Body of pancreas (tissue), 4 donors: ENCODE measurements at regions not wholly inside any gene's neighbourhood (a gene's known extent, or its start where the extent isn't known, plus 50 kb on each side); places are given as distances from the start of the nearest gene placed in this dataset.

ENCODE experiments used
- ATAC-seq: fragments of 150-250 bp; one replicate; pipeline ENCODE4 v1.9.1; 2016
- DNase-seq, 4 donors: peaks; one replicate each; pipeline ENCODE4 v3.0.0-alpha.2; 2019
- H3K27ac ChIP-seq, 4 donors: fragments of 200-600 bp; sonication (generic); 1 replicate in 3 of 4; 2 replicates in 1 of 4; pipeline versions ENCODE4 v1.5.1 to v1.6.1; 2016 to 2019; ENCODE audit warnings: mild to moderate bottlenecking in 1 of 4, mixed read lengths in 1 of 4, moderate library complexity in 1 of 4
- H3K27me3 ChIP-seq, 2 donors: fragments of 200-600 bp; sonication (generic); one replicate each; pipeline ENCODE4 v1.6.0; 2016; ENCODE audit warnings: mild to moderate bottlenecking in 1 of 2
- H3K36me3 ChIP-seq, 2 donors: fragments of 200-600 bp; sonication (generic); replicated peaks in 1 of 2; 2 replicates each; pipeline ENCODE4 v1.5.1; 2016; ENCODE audit warnings: low read depth in 2 of 2; ENCODE audit not compliant: insufficient read depth in 1 of 2
- H3K4me1 ChIP-seq: fragments of 200-600 bp; sonication (generic); one replicate; pipeline ENCODE4 v1.6.0; 2016
- H3K4me3 ChIP-seq, 2 donors: fragments of 200-600 bp; sonication (generic); 1 replicate in 1 of 2; 2 replicates in 1 of 2; pipeline ENCODE4 v1.5.1; 2016 to 2019
- H3K9me3 ChIP-seq, 3 donors: fragments of 200-600 bp; sonication (generic); 1 replicate in 2 of 3; 2 replicates in 1 of 3; pipeline ENCODE4 v1.5.1; 2016
- POLR2A ChIP-seq, 3 donors: fragments of 450-650 bp; IDR thresholded peaks; one replicate each; pipeline ENCODE4 v1.6.1; 2016; ENCODE audit warnings: antibody characterized with exemption in 3 of 3, mild to moderate bottlenecking in 2 of 3
- WGBS, 2 donors: methylation state at CpG; one replicate each; pipeline ENCODE4 v1.1.5; 2017; 5-methylcytosine and 5-hydroxymethylcytosine counted together
- intact Hi-C: fragments of 100-400 bp; cut with DNase I; formaldehyde crosslinking; loops from one replicate; pipeline ENCODE4 v1.15.1; 2023
- TF ChIP-seq, protein P1 (sequence below), 7 experiments: fragments of 450-650 bp in 4 of 7; fragments of 200-600 bp in 3 of 7; sonication (generic) in 3 of 7; IDR thresholded peaks; one replicate each; pipeline ENCODE4 v1.5.1; 2016 to 2019; ENCODE audit warnings: antibody characterized with exemption in 7 of 7

DNA sequence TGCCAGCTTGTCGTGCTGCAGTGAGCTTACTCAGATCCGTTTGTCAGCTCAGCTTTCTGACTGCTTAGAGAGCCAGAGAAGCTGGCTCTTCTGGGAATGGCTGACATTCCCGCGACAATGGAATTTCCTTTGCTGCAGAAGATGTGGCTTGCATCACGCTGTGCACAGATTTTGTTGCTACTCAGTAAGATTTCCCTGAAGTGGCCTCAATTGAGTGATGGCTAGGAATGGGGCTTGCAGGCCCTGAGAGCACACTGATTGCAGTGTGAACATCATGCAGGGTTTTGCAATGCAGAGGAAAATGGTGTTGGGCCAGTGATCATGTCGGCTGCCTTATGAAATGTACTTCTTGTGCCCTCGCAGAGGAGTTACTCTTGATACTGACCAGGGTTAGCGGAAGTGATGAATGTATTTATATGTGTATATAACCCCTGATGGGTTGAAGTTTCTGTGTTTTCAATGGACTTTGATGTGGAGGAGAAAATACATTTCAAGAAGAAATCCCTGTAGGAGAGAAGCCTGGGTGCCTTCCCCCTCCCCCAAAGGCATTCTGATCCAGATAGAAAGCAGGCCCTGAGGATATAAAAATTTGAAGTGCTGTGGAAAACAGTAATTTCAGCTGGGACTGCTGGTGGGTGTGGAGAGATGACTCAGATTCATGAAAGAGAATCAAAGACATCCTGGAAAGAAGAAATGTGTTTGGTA, 102.5 kb upstream of the PDZRN3 start:
- H3K27ac ChIP-seq, result no peak overlapping the region
- H3K4me1 ChIP-seq, result no peaks in the 10 kb centered on the region
- no peaks in the 10 kb centered on the region for H3K27me3 ChIP-seq
- ATAC-seq (peak; percentile 30), DNase-seq (peak; percentile 9 to 21 (median 12))
- H3K4me3 ChIP-seq, result no peak overlapping the region
- TF ChIP-seq POLR2A (IDR thresholded peaks at IDR 0.05), result no peak
- TF ChIP-seq, protein P1, sequence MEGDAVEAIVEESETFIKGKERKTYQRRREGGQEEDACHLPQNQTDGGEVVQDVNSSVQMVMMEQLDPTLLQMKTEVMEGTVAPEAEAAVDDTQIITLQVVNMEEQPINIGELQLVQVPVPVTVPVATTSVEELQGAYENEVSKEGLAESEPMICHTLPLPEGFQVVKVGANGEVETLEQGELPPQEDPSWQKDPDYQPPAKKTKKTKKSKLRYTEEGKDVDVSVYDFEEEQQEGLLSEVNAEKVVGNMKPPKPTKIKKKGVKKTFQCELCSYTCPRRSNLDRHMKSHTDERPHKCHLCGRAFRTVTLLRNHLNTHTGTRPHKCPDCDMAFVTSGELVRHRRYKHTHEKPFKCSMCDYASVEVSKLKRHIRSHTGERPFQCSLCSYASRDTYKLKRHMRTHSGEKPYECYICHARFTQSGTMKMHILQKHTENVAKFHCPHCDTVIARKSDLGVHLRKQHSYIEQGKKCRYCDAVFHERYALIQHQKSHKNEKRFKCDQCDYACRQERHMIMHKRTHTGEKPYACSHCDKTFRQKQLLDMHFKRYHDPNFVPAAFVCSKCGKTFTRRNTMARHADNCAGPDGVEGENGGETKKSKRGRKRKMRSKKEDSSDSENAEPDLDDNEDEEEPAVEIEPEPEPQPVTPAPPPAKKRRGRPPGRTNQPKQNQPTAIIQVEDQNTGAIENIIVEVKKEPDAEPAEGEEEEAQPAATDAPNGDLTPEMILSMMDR (IDR thresholded peaks at IDR 0.05), result no peak
- H3K9me3 ChIP-seq, result no peaks in the 10 kb centered on the region
- 65 to 69% methylated on average over 8 of the region's 8 CpGs for WGBS, 2 donors
- intact Hi-C loops, result no loop called here
- H3K36me3 ChIP-seq, result no peaks in the 10 kb centered on the region

DNA sequence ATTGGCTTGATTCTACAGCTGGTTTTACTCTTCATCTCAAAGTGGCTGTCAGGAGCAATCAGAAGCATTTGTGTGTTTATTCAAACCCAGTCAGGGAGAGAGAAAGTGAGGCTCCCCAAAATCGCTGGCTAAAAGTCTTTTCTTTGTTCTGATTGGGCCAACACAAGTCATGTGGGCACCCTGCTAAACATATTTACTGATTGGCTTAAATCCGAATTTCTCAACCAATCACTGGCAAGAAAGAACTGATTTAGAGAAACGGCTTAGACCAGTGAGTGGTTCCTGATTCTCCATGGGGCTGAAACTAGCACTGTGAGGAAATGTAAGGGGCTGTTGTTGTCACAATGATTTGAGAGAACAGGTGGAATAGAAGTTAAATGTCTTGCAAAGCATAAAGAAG, 98.9 kb upstream of the PDZRN3 start:
- no peak for ATAC-seq
- 52 to 55% methylated on average over 3 of the region's 3 CpGs for WGBS, 2 donors
- no peaks in the 10 kb centered on the region for H3K9me3 ChIP-seq
- TF ChIP-seq, protein P1 (IDR thresholded peaks at IDR 0.05), result no peak
- TF ChIP-seq POLR2A (IDR thresholded peaks at IDR 0.05), result no peak
- no peaks in the 10 kb centered on the region for H3K27me3 ChIP-seq
- no peaks in the 10 kb centered on the region for H3K4me1 ChIP-seq
- H3K36me3 ChIP-seq, result no peaks in the 10 kb centered on the region
- intact Hi-C loops, result no loop called here
- no peak for DNase-seq
- H3K4me3 ChIP-seq, result no peak overlapping the region
- H3K27ac ChIP-seq, result no peak overlapping the region

DNA sequence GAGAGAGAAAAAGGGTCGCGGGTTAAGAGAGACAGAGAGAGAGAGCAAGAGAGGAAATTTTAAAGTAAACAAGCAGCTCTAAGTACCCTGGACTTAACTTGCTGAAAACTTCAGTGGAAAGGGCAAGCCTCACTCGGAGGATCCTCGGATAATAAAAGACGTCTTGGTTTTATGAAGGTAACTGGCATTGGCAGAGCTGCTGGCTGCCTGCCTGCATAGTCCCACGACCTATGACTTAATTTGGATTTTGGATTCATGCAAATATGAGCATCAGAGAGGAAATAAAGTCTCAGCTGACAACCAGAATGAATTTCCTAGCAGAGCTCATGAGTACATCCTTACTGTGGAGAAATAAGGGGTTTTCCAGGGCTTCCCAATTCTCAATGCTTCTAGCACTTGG, 95.1 kb upstream of the PDZRN3 start:
- WGBS, 2 donors, result 61 to 68% methylated on average over 6 of the region's 6 CpGs
- Histone ChIP-seq H3K9me3 (no peaks in the 10 kb centered on the region), H3K27me3 (no peaks in the 10 kb centered on the region), H3K36me3 (no peaks in the 10 kb centered on the region), H3K4me1 (no peaks in the 10 kb centered on the region), H3K4me3 (no peak overlapping the region), H3K27ac (no peak overlapping the region)
- ATAC-seq, result no peak
- TF ChIP-seq, protein P1 (IDR thresholded peaks at IDR 0.05), result no peak
- TF ChIP-seq POLR2A (IDR thresholded peaks at IDR 0.05), result no peak
- intact Hi-C loops, result no loop called here
- no peak for DNase-seq

DNA sequence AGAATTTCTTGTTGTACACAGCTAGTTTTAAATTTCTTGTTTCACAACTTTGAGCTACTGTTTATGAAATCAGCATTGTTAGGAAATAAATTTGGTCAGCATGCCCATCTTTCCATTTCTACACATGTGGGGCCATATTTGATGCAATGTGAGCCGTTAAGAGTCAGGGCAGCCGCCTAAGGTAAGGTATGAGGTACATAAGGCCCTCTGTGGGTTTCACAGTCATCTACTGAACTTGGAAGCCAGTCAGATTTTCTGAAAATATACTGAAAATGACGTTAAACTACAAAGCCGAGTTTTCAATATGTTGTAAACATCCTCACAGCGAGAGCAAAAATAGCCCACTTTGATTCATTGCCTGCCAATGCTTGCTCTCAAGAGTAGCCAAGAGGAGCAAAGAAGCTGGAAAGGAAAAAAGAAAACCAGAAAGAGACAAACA, 94.7 kb upstream of the PDZRN3 start:
- ATAC-seq, result no peak
- DNase-seq, result no peak
- no peaks in the 10 kb centered on the region for H3K36me3 ChIP-seq
- intact Hi-C loops, result no loop called here
- no peak overlapping the region for H3K27ac ChIP-seq
- WGBS, 2 donors, result 69 to 80% methylated on average over 5 of the region's 5 CpGs
- TF ChIP-seq POLR2A (IDR thresholded peaks at IDR 0.05), result no peak
- TF ChIP-seq, protein P1 (IDR thresholded peaks at IDR 0.05), result no peak
- no peaks in the 10 kb centered on the region for H3K9me3 ChIP-seq
- H3K4me3 ChIP-seq, result no peak overlapping the region
- H3K27me3 ChIP-seq, result no peaks in the 10 kb centered on the region
- no peaks in the 10 kb centered on the region for H3K4me1 ChIP-seq
